Upper lobe of left lung (tissue), 6 donors: ENCODE measurements at regions not wholly inside any gene's neighbourhood (a gene's known extent, or its start where the extent isn't known, plus 50 kb on each side); places are given as distances from the start of the nearest gene placed in this dataset.
A peak's percentile ranks its signal among the peaks of the same experiment; 100 is the strongest.

Source experiments
- ATAC-seq, 2 donors: fragments of 200-7000 bp; cut with Tn5 transposase; one replicate each; pipeline ENCODE4 v1.9.1; 2022; ENCODE audit warnings: mild to moderate bottlenecking in 2 of 2, moderate library complexity in 2 of 2; ENCODE audit not compliant: low FRiP score in 2 of 2
- DNase-seq, 2 donors: peaks; one replicate each; pipeline ENCODE4 v3.0.0-alpha.2; 2019 to 2020
- H3K27ac ChIP-seq, 4 donors: fragments of 200-600 bp; sonication (generic); one replicate each; pipeline ENCODE4 v1.5.1; 2016 to 2019
- H3K27me3 ChIP-seq, 4 donors: fragments of 200-600 bp; sonication (generic); one replicate each; pipeline ENCODE4 v1.5.1; 2017 to 2019
- H3K36me3 ChIP-seq, 4 donors: fragments of 200-600 bp; sonication (generic); one replicate each; pipeline ENCODE4 v1.5.1; 2016 to 2019
- H3K4me1 ChIP-seq, 4 donors: fragments of 200-600 bp; sonication (generic); one replicate each; pipeline ENCODE4 v1.5.1; 2018 to 2019
- H3K4me3 ChIP-seq, 4 donors: fragments of 200-600 bp; sonication (generic); one replicate each; pipeline ENCODE4 v1.5.1; 2017 to 2019; ENCODE audit warnings: mild to moderate bottlenecking in 2 of 4, moderate library complexity in 1 of 4
- H3K9me3 ChIP-seq, 4 donors: fragments of 200-600 bp; sonication (generic); one replicate each; pipeline ENCODE4 v1.5.1; 2018 to 2019
- EP300 ChIP-seq, 4 donors: sonication (generic); formaldehyde crosslinking; IDR thresholded peaks; one replicate each; pipeline ENCODE4 v1.5.1; 2017; ENCODE audit warnings: antibody characterized with exemption in 4 of 4, control low read depth in 2 of 4
- POLR2A ChIP-seq, 4 donors: fragments of 450-650 bp; IDR thresholded peaks; one replicate each; pipeline ENCODE4 v1.5.1; 2016 to 2017; ENCODE audit warnings: antibody characterized with exemption in 4 of 4, mild to moderate bottlenecking in 2 of 4
- POLR2AphosphoS5 ChIP-seq, 2 donors: sonication (generic); formaldehyde crosslinking; IDR thresholded peaks; one replicate each; pipeline ENCODE4 v1.5.1; 2017; ENCODE audit warnings: antibody characterized with exemption in 2 of 2
- WGBS, 2 donors: methylation state at CpG; one replicate each; pipeline ENCODE4 v1.1.5; 2017 to 2018; 5-methylcytosine and 5-hydroxymethylcytosine counted together
- TF ChIP-seq, protein P1 (sequence below), 6 experiments: fragments of 450-650 bp in 4 of 6; fragments of 200-600 bp in 2 of 6; sonication (generic) in 2 of 6; IDR thresholded peaks; one replicate each; pipeline ENCODE4 v1.5.1; 2016 to 2019; ENCODE audit warnings: antibody characterized with exemption in 6 of 6
- donor health status: DM: no; HTN: no; CAD: no; lungs with moderate emphysema.
- donor health status: DM: no; HTN: yes; CAD: no; lungs with severe emphysema.

DNA sequence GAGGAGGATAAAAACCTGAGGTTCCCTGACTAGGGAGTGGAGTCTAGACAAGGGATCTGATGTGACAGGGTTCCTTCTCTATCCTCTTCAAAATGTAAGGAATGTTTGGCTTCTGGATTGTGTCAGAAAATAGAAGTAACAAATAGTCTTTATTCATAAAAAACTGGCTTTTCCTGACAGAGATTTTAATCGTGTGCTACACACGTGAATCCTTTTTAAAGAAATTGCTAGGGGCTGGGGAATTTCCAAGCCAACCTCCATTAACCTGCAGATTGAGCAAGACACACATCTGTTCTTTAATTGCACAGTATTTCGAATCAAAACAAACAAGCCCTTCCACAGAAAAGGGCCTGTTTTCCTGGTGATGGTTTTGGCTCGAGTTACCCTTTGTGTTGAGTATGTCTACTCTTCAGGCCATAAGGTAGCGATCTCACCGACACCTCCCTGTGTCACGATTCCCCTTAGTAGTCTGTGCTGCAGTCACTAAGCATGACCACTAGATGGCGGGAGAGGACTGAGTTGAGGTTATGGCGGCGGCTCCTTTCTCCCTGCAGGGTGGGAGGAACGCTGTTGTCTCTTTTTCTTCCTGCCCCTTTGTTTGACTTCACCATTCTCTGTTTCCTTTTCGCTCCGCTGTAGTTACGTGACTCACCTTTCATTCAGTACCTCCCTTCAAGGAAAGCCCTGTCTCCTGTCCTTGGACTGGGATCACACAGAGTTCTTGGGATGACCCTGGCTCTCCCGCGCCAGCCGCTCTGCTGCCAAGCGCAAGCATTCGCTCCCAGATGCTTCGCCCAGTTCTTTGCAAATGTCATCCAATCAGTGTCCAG is 137.1 kb upstream of the SLC24A2 start:
- H3K9me3 ChIP-seq, result no peaks in the 10 kb centered on the region
- no peak overlapping the region for H3K27ac ChIP-seq
- DNase-seq, result peak; percentile 54 to 72
- ATAC-seq, result peak; percentile 90 to 96
- 4 to 6% methylated on average over 20 of the region's 20 CpGs for WGBS, 2 donors
- H3K4me3 ChIP-seq, result peak overlapping the region in 3 of 4 donors; percentile 11 to 40 (median 25)
- TF ChIP-seq, protein P1, sequence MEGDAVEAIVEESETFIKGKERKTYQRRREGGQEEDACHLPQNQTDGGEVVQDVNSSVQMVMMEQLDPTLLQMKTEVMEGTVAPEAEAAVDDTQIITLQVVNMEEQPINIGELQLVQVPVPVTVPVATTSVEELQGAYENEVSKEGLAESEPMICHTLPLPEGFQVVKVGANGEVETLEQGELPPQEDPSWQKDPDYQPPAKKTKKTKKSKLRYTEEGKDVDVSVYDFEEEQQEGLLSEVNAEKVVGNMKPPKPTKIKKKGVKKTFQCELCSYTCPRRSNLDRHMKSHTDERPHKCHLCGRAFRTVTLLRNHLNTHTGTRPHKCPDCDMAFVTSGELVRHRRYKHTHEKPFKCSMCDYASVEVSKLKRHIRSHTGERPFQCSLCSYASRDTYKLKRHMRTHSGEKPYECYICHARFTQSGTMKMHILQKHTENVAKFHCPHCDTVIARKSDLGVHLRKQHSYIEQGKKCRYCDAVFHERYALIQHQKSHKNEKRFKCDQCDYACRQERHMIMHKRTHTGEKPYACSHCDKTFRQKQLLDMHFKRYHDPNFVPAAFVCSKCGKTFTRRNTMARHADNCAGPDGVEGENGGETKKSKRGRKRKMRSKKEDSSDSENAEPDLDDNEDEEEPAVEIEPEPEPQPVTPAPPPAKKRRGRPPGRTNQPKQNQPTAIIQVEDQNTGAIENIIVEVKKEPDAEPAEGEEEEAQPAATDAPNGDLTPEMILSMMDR (IDR thresholded peaks at IDR 0.05), result peak; percentile 83 to 96 (median 94)
- TF ChIP-seq EP300 (IDR thresholded peaks at IDR 0.05) (no peak), POLR2A (IDR thresholded peaks at IDR 0.05) (no peak), POLR2AphosphoS5 (IDR thresholded peaks at IDR 0.05) (peak in 1 of 2 donors; percentile 38)
- H3K27me3 ChIP-seq, result no peaks in the 10 kb centered on the region
- peaks cover 0 to 9% (median 4%) of the 10 kb centered on the region in 4 donors for H3K4me1 ChIP-seq
- H3K36me3 ChIP-seq, result no peaks in the 10 kb centered on the region

DNA sequence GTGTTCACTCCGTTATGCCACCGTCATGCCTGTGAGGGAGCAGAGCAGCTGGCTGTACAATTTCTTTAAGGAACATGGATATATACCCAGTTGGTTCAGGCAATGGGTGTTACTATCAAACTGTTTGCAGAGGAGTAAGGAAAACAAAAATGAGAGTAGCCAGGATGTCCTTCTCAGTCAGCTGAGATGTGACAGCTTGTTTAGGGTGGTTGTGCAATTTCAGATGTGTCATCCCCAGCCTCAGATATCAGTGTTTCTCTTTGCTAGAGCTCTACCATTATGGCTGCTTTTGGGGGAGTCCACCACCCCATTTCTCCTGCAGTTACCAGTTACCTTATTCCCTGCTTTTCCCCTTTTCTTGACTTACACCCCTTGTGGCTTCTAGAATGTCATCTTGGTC is 135.2 kb upstream of the SLC24A2 start:
- no peak for ATAC-seq
- Histone ChIP-seq H3K4me3 (no peak overlapping the region), H3K36me3 (no peaks in the 10 kb centered on the region), H3K9me3 (no peaks in the 10 kb centered on the region), H3K4me1 (peaks cover 0 to 9% (median 4%) of the 10 kb centered on the region in 4 donors), H3K27me3 (no peaks in the 10 kb centered on the region), H3K27ac (no peak overlapping the region)
- WGBS, 2 donors, result 74 to 82% methylated on average over 2 of the region's 2 CpGs
- TF ChIP-seq, protein P1 (IDR thresholded peaks at IDR 0.05), result no peak
- TF ChIP-seq EP300 (IDR thresholded peaks at IDR 0.05) (no peak), POLR2AphosphoS5 (IDR thresholded peaks at IDR 0.05) (no peak), POLR2A (IDR thresholded peaks at IDR 0.05) (no peak)
- no peak for DNase-seq

DNA sequence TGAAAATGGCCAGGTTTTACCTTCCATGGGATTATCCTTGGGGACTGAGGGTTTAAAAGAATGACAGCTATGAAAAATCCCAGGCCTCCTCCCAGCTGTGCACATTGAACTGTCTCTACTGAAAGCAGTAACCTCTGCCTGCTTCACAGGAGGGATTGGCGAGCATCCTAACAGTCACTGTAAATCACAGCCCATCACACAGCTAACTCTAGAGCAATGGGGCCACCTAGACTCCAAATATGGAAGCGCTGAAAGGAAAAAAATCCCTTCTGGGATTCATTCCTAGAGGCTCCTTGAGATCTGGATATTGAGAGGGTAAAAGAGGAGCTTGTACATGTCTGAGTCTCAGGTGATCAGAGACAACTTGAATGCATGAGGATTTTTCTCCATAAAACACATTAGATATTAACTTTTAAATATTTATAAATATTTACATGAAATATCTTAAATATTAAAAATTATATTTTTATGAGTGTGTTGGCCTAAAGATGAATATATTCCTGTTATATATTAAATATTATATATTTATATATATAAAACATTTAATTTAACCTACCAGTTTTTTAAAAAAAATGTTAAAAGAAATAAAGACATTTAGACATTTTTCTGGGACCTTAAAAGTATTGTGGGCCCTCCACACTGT is 133.8 kb upstream of the SLC24A2 start:
- H3K4me3 ChIP-seq, result no peak overlapping the region
- DNase-seq (no peak), ATAC-seq (no peak)
- no peaks in the 10 kb centered on the region for H3K36me3 ChIP-seq
- no peaks in the 10 kb centered on the region for H3K27me3 ChIP-seq
- peaks cover 0 to 9% (median 4%) of the 10 kb centered on the region in 4 donors for H3K4me1 ChIP-seq
- 57 to 59% methylated on average over 2 of the region's 2 CpGs for WGBS, 2 donors
- H3K9me3 ChIP-seq, result no peaks in the 10 kb centered on the region
- TF ChIP-seq, protein P1 (IDR thresholded peaks at IDR 0.05), result peak in 1 of 6 experiments; percentile 8
- TF ChIP-seq EP300 (IDR thresholded peaks at IDR 0.05), result no peak
- TF ChIP-seq POLR2A (IDR thresholded peaks at IDR 0.05), result no peak
- no peak for TF ChIP-seq POLR2AphosphoS5 (IDR thresholded peaks at IDR 0.05)
- no peak overlapping the region for H3K27ac ChIP-seq

DNA sequence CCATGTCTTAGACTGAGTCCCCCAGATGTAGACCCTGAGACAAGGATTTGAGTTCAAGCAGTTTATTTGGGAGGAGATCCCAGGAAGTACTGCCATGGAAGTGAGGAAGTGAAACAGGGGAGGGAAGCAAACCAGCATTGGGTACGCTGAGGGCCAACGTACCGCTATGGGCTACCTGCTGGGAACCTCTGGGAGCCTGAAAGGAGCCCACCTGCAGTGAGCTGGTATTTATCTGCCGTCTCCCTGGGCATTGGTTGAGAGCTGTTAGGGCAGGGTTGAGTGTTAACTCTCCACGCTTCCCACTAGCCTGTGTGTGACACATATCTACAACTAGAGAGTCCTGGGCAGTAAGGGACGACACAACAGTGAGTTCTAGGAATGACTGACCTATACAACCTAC is 131.6 kb upstream of the SLC24A2 start:
- 83 to 85% methylated on average over 6 of the region's 6 CpGs for WGBS, 2 donors
- Histone ChIP-seq H3K4me1 (no peaks in the 10 kb centered on the region), H3K9me3 (no peaks in the 10 kb centered on the region), H3K27me3 (no peaks in the 10 kb centered on the region), H3K4me3 (no peak overlapping the region), H3K27ac (no peak overlapping the region), H3K36me3 (no peaks in the 10 kb centered on the region)
- ATAC-seq, result no peak
- TF ChIP-seq EP300 (IDR thresholded peaks at IDR 0.05), result no peak
- TF ChIP-seq, protein P1 (IDR thresholded peaks at IDR 0.05), result no peak
- no peak for TF ChIP-seq POLR2A (IDR thresholded peaks at IDR 0.05)
- TF ChIP-seq POLR2AphosphoS5 (IDR thresholded peaks at IDR 0.05), result no peak
- no peak for DNase-seq
